ENCODE measurements at regions not wholly inside any gene's neighbourhood (a gene's known extent, or its start where the extent isn't known, plus 50 kb on each side); places are given as distances from the start of the nearest gene placed in this dataset.
"Not testable (repeated sequence)": the region's sequence is repeated elsewhere in the genome, so short reads cannot be mapped to it uniquely, and the experiment has no call there.

DNA sequence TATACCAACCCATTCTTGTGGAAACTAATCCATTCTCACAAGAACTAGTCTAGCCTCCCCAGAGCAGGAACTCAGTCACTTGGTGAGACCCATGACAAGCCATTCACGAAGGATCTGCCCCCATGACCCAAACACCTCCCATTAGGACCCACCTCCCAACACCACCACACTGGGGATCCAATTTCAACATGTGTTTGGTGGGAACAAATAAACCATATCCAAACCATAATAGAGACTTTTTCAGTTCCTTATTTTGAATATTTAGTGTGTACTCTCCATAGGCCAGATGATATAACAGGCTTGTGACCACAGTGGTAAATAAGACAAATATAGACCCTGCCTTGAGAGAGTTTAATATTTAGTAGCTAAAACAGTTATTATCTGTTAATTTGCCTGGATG is 227.5 kb upstream of the SERP2 start:
- intact Hi-C loops (cut with micrococcal nuclease), result no loop called here

DNA sequence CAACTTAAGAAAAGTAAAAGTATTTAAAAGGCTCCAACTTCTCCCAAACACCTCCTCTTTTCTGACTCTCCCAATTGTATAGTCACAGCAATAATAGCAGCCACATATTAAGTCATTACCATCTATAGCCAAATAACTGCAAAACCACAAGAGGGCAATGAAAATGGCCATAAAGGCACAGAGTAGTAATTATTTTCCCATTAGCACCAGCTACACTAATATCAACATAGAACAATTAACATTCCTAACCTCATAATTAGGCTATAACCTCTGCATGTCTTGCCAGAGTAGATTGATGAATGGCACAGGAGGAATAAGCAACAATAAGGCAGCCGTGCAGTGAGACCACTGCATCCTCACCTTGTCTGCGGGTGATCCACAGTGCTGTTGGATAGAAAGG is 226.4 kb upstream of the SERP2 start:
- intact Hi-C loops (cut with micrococcal nuclease), result no loop called here

DNA sequence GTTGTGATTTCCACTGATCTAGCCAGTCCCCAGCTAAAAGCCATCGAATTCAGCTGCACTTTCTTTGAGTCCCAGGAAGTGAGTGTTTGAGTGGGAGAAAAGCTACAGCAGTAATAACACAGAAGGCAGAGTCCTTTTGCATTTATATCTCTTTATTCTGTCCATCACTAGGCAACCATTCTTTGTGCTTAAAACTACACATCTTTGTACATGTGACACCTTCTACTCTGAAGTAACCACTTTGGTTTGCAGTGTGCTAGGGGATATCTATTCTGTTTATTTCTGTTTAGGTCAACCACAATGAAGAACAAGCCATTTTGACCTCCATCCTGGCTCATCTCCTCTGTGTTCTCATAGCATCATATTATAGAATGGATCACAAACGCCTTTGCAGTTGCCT is 226.0 kb upstream of the SERP2 start:
- intact Hi-C loops (cut with micrococcal nuclease), result no loop called here

DNA sequence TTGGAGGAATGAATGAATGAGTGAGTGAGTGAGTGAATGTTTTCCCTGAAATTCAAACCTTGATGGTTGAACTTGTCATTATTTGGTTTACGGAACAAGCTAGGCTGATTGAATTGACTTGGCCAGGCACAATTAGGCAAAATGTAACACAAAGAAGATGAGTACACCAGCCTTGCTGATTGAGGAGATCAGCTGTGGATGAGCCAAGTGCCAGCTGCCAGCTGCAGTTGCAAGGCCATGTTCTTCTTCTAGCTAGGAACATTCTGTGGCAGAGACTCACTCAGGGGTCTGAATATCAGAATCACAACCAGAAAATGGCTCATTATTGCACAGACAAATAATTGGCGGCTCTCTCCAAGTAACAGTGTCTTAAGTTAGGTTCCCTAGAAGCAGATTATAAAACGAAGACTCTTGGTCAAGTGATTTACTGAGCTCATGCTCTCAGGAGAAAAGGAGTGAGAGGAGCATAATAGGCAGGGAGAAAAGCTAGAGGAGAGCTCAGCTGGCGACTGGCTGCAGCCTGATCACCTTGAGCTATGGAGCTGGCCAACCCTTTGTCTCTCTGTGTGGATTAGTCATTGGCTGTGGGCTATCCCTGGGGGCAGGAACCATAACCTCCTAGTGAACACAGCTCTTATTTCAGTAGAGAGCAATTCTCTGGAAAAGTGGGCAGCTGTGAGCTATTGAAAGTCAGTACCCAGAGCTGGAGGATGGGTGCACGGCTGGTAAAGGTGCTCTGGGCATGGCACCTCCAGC is 225.3 kb upstream of the SERP2 start:
- intact Hi-C loops (cut with micrococcal nuclease), result no loop called here

DNA sequence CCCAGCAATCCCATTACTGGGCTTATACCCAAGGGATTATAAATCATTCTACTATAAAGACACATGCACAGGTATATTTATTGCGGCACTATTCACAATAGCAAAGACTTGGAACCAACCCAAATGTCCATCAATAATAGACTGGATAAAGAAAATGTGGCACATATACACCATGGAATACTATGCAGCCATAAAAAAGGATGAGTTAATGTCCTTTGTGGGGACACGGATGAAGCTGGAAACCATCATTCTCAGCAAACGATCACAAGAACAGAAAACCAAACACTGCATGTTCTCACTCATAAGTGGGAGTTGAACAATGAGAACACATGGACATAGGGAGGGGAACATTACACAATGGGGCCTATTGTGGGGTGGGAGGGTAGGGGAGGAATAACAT is 224.4 kb upstream of the SERP2 start:
- intact Hi-C loops (cut with micrococcal nuclease), result not testable (repeated sequence)

DNA sequence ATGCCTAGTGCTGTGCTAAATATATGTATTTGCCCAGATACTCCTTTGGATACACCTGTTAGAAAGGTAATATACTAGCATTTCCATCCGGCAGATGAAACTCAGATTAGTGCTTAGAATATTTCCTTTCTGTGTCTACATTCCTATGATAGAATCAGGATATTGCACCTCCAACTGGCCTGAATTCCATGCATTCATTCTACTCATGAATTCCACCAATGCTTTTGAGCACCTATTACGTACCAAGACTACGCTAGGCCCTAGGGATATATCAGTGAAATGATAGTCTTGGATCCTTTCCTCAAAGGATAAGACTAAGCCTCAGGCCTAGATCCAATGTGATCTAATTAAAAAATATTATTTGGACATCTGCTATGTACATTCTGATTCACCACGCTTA is 223.8 kb upstream of the SERP2 start:
- intact Hi-C loops (cut with micrococcal nuclease), result no loop called here

DNA sequence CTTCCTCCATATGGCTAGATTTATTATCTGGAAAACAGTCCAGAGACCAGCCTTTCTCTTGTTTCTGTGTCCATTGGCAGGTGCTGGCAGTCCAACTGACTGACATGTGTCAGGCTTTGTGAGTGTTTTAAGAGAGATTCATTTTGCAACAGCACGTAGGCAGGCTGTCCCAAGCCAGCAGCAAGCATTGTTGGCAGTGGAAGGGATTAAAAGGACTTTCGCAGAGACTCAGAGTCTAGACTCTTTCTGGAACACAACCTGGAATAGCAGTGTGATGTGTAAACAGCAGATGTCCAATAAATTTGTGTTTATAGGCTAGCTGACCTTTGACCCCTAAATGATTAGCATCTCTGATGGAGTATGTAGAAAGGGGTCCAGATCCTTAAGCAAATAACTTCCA is 222.2 kb upstream of the SERP2 start:
- intact Hi-C loops (cut with micrococcal nuclease), result no loop called here

DNA sequence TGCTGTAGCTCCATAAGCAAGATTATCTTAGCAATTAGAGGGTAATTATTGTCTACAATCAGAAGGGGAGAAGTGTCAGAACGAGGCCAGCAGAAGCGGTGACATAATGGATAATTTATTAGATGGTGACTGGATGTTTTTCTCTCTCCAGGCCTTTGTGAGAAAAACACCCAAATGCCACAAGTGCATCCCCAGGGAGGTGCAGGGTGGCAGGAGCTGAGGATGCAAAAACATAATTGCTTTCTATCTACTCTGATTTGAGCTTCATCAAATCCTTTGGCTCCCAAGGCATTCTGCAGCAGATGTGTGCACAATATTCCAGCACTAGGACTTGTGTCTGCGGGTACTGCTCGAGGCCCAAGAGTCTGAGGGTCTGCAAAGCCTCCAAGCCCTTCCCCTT is 220.1 kb upstream of the SERP2 start:
- intact Hi-C loops (cut with micrococcal nuclease), result no loop called here

DNA sequence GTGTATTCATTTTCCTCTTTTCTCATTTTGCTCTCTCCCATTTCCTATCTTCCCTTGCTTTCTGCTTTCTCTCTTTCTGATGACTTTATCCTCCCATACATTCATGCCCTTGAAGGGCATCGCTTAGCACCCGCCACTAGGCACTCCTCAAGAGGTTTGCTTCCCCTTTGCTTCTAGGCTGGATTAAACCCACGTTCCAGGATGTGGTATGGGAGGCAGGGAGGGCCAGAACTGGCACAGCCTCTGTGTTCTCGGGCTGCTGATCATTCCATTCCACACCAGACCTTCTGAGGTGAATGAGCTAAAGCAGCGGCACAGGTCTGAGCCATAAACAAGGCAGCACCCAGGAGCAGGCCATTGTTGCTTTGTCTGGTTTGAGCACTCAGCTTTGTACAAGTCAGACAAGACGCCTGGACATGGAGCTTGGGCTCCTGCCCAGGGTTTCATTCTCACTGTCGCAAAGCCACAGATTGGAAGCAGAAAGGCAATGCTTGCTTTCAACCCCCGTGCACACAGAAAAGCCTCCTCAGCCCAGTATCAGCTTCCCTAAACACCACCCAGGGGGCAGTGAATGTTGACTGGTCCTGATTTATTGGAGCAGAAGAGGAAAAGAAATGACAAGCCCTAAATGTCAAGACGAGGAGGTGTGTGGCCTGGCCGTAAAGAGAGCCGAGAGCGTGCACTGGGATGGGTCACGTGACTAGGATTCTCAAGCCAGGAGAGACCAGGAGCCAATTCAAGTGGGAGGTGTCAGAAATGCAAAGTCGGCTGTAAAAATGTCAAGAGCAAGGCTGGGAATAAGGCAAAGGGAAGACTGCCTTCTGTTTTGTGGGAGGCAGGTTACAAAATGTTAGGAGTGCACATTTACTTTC is 218.0 kb upstream of the SERP2 start:
- intact Hi-C loops (cut with micrococcal nuclease), result no loop called here

DNA sequence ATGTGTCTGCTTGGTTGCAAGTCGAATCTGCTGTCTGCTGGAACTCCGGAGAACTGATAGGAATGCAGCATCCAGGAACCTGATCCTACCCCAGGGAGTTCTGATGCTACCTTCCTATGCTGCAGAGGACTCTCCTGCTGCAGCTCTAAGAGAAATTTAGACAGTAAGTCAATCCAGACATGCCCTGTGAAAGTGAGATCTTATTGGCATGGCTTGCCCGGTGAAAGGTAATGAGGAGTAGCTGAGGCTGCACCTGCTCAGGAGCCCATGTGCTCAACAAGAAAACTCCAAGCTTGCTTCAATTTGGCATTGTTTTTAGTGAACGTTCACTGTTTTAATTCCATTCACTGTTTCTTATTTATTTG is 217.3 kb upstream of the SERP2 start:
- intact Hi-C loops (cut with micrococcal nuclease), result no loop called here

DNA sequence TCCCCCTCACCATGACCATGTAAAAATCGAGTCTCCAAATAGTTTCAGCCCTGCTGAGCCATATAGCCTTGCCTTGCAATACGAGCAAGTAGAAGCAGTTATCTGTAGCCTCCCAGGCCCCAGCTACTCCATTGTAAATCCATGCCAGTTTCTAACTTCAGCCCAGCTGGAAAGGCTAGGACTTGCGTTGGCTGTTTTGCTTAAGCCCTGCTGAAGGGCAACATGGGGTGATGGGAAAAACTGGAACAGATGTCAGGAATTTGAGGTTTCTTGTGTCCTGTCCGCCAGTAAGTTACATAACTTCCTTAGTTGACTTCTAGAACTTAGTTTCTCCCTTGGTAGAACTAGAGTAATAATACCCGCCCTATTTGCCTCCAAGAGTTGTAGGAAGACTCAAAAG is 216.0 kb upstream of the SERP2 start:
- intact Hi-C loops (cut with micrococcal nuclease), result no loop called here

DNA sequence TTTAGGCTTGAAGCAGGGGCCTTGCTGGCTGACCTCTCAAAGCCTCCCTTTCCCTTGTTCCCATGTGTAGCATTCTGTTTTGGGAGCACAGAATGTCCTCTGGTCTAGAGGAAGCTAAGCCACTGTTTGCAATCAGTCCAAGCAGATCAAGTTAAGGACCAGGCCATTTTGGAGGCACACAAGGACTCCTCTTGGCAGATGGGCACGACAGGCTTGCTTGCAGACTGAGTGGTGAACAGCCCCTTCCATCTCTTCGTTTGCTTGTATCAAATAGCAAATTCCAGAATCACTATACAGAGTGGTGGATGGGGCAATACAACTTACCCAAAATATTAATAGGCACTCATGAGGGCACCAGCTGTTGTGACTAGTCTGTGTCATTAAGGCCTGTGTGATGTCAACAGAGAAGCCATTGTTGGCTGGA is 215.5 kb upstream of the SERP2 start:
- intact Hi-C loops (cut with micrococcal nuclease), result no loop called here

DNA sequence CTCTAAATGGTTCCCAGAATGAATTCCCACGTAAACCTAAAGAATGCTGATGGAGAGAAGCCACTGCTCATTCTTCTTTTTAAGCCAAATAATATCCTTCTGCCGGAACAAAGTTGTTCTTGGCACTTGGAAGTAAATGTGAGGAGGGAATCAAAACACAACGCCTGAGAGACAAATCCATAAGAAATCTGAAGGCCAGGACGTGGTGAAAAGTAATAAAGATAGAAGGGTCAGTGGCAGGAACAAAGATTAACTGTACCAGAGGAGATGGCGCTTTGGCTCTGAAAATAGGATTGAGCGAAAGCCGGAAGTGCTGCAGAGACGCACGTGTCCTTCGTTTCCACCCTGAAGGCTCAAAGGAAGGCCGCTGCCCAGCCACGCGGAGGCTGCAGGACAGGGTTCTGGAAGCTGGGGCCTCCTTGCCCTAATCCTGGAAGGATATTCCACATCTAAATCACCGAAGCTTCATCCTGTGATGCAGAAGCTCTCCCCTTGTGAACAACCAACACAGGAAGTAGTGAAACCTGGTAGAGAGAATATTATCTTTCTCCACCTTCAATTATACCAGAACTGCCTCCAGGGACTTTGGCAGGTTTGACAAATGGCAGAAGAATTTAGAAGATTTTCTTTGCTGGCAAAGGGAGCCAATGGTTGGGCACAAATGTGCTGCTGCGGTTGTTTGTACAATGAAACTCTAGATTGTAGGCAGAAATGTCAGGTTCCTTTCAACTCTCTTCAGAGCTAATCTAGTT is 214.6 kb upstream of the SERP2 start:
- intact Hi-C loops (cut with micrococcal nuclease), result no loop called here

DNA sequence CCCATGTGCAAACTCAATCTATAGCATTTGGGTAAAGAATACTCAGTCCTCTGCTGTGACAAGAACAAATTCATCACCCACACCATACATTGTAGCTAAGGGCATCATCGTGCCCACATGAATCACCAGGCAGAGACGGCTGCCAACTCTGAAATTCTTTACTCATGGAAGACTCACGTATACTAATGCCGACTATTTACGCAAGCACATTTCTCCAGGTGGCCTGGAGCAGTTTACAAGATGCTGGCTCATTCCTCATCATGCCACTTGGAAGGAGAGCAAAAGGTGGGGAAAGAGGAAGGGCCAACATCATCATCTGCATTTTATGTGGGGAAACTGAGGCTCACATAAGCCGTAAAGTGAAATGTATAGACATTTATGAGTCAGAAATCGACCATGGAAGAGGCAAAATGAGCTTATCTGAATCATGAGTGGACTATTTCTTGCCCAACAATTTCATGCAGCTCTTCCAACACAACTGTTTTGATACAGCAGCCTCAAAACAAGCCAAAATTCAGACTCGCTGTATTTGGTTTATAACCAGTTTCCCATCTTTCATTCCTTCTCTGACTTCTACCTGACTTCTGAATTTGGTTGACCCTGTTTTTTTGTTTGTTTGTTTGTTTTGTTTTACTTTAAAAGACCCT is 213.9 kb upstream of the SERP2 start:
- intact Hi-C loops (cut with micrococcal nuclease), result no loop called here

DNA sequence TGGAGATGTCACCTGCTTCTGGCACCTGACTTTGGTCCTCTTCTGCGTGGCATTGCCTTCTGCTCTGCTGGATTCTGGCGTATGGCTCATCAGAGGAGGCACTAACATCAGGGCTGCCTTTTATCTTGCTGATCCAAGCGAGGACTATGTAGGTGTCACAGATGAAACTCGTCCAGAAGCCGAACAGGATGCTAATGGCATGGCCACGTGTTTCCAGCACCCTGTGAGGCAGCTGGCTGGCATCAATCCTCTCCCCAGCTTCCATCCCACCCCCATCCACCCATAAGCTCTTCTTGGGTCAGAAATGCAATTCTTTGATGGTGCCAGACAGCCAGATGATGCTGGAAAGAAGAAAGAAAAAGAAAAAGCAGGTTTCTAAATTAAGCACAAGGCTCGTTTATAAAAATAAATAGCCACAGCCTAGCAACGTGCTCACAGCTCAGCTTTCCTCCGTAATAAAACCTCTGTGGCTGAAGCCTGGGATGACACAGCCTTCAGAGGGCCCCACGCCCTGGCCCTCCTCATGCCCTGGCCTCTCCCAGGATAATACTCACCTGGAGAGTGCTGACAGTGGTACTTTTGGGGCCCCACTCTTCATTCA is 212.9 kb upstream of the SERP2 start:
- intact Hi-C loops (cut with micrococcal nuclease), result no loop called here

DNA sequence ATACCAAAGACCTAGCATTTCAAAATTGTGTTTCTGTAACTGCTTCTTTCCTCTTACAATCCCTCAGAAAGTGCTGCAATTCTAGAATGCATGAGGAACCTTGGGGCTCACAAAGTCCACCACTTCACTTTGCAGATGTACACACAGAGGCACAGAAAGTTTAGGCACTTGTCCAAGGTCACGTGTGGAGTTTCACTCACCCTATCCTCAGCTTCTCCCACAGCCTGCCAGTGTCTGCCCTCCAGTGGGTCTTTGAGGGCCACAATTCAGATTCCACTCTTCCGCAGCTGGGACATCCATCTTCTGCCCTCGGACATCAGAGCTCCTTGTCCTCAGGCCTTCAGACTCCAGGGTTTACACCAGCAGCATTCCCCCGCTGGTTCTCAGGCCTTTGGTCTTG is 210.5 kb upstream of the SERP2 start:
- intact Hi-C loops (cut with micrococcal nuclease), result no loop called here

DNA sequence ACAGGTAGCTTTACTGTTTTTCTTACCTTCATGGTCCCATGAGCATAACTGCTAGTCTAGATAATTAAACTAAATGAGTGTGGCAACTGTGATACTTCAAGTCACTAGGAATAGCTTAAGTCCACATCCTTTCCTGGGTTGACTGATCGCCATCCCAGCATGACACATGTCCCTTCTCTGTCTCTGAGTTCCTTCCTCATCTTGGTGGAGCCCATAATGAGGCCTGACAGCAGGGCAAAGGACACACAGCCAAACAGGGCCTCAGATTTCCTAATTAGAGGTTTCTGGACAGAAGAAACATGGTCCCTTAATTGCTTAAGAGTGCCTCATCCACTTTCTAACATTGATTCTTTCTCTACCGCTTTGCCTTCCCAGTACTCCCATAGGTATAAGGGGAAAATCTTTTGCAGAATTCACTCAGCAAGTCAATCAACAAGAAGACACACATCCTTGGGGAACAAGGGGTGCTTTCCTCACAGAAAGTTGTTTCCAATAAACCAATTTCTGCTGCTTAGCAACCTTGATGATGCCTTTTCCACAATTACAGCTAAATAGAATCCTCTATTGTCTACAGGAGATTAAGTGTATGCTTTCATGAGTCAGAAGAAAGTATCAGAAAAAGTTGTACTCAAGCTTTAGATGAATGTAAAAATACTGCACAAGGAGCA is 208.3 kb upstream of the SERP2 start:
- intact Hi-C loops (cut with micrococcal nuclease), result no loop called here

DNA sequence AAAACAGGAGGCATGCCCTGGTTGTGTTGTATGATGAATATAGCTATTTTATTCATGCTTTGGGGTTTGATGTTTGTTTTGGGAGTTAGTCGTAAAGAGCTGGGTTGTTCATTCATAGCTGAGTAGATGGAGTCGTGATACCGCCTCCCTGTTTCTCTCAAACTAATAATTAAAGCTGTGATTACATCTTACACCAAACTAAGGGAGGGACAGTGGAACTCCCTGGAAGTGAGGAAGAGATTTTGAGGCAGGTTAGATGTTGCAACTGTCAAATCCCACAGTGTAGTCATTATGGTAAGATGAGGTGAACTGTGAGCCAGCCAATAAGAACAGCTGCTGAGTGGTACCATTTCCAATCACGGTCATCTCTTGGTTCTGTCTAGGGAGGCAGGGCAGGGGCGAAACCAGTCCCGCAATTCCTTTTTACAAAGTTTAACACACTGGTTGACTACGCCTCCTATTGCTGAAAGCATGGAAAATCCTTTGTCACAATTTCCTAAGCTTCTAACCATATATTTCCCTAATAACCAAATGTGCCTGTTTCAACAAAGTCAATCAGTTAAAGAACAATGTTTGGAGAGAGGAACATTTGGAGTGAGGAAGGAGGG is 207.6 kb upstream of the SERP2 start:
- intact Hi-C loops (cut with micrococcal nuclease), result no loop called here

DNA sequence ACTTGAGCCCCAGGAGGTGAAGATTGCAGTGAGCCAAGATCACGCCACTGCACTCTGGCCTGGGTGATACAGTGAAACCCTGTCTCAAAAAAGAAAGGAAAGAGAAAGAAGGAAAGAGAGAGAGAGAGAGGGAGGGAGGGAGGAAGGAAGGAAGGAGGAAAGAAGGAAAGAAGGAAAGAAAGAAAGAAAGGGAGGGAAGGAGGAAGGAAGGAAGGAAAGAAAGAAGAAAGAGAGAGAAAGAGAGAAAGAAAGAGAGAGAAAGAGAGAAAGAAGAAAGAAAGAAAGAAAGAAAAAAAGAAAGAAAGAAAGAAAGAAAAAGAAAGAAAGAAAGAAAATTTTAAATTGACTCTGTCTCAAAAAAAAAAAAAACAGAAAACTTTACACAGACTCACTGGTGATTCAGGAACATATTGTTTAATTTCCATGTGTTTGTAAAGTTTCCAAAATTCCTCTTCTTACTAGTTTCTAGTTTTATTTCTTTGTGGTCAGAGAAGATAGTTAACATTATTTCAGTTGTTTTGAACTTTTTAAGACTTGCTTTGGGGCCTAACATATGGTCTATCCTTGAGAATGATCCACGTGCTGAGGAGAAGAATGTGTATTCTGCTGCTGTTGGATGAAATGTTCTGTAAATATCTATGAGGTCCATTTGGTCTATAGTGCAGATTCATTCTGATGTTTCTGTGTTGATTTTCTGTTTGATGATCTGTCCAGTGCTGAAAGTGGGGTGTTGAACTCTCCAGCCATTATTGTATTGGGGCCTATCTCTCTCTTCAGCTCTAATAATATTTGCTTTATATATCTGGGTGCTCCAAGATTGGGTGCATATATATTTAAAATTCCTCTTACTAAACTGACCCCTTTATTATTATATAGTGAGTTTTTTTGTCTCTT is 204.4 kb upstream of the SERP2 start:
- intact Hi-C loops (cut with micrococcal nuclease), result no loop called here

All from T-helper 2 cell treated with Interferon-gamma antibody and Interleukin-4, amounts not matched to agents 100 ng/mL and 5 ng/mL, for 36 hours (primary cell).